ENCODE measurements at regions not wholly inside any gene's neighbourhood (a gene's known extent, or its start where the extent isn't known, plus 50 kb on each side); places are given as distances from the start of the nearest gene placed in this dataset.
A peak's percentile ranks its signal among the peaks of the same experiment; 100 is the strongest.

DNA sequence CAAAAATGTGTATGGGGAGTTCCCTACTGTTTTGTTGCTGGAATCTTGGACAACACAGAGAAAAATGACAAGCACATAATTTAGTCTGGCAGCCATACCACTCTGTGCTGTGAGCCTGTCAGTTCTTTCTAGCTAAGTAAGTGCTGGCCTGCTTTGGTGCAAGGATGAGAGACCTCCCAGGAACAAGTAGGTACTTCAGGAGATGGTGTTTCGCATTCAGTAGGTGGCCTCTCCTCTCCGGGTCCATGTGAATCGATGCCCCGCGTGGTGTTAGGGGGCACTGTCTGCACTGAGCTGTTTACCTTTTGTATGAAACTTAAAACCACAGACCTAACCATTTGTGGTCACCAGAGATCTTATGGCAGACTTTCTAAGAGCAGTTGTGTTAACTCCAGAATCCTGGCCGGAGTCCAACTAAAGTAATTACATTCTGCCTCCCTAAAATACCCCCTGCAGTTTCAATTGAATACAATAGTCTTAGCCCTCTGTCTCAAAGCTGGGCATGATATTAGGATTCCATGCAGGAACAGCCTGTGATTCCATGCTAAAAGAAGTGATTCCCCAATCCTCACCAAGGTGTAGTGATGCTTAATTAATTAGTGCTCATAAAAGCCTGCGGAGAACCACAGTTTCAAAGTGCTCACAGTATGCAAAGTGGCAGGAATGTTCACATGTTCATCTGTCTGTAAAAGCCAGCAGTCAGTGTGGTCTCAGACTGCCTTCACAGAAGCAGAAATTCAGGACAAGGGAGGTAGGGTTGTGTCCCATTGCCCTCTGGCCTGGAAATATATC, 64.2 kb downstream of the LLPH start (continued):
- TF ChIP-seq, protein P1, sequence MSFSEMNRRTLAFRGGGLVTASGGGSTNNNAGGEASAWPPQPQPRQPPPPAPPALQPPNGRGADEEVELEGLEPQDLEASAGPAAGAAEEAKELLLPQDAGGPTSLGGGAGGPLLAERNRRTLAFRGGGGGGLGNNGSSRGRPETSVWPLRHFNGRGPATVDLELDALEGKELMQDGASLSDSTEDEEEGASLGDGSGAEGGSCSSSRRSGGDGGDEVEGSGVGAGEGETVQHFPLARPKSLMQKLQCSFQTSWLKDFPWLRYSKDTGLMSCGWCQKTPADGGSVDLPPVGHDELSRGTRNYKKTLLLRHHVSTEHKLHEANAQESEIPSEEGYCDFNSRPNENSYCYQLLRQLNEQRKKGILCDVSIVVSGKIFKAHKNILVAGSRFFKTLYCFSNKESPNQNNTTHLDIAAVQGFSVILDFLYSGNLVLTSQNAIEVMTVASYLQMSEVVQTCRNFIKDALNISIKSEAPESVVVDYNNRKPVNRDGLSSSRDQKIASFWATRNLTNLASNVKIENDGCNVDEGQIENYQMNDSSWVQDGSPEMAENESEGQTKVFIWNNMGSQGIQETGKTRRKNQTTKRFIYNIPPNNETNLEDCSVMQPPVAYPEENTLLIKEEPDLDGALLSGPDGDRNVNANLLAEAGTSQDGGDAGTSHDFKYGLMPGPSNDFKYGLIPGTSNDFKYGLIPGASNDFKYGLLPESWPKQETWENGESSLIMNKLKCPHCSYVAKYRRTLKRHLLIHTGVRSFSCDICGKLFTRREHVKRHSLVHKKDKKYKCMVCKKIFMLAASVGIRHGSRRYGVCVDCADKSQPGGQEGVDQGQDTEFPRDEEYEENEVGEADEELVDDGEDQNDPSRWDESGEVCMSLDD (tag by site-specific recombination; IDR thresholded peaks at IDR 0.05), result no peak
- peak; percentile 86; the same call in 1 of the 2 replicates for TF ChIP-seq CTCF (tag by site-specific recombination; IDR thresholded peaks at IDR 0.05)
- TF ChIP-seq ZNF211 (tag by site-specific recombination; IDR thresholded peaks at IDR 0.05; ENCODE audit: low read depth), result no peak
- TF ChIP-seq GLI2 (tag by site-specific recombination; IDR thresholded peaks at IDR 0.05; ENCODE audit: borderline replicate concordance, low read depth), result 0 out of 2 replicates have a peak, but pooled peaks have one; percentile 4
- no peak for TF ChIP-seq ZNF571 (tag by site-specific recombination; IDR thresholded peaks at IDR 0.05)
- TF ChIP-seq PRDM10 (tag by site-specific recombination; IDR thresholded peaks at IDR 0.05), result peak; percentile 93
- peak; percentile 80 for TF ChIP-seq ZNF341 (tag by site-specific recombination; IDR thresholded peaks at IDR 0.05; ENCODE audit: low read depth)
- no peak for TF ChIP-seq ZNF837 (tag by site-specific recombination; IDR thresholded peaks at IDR 0.05)
- no peak for TF ChIP-seq ZNF777 (tag by site-specific recombination; IDR thresholded peaks at IDR 0.05; ENCODE audit: borderline replicate concordance)
- TF ChIP-seq, protein P2, sequence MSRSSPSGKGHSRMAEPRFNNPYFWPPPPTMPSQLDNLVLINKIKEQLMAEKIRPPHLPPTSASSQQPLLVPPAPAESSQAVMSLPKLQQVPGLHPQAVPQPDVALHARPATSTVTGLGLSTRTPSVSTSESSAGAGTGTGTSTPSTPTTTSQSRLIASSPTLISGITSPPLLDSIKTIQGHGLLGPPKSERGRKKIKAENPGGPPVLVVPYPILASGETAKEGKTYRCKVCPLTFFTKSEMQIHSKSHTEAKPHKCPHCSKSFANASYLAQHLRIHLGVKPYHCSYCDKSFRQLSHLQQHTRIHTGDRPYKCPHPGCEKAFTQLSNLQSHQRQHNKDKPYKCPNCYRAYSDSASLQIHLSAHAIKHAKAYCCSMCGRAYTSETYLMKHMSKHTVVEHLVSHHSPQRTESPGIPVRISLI (tag by site-specific recombination; IDR thresholded peaks at IDR 0.05), result no peak
- no peak for TF ChIP-seq ZNF626 (tag by site-specific recombination; IDR thresholded peaks at IDR 0.05)
- no peak for TF ChIP-seq ZNF239 (tag by site-specific recombination; IDR thresholded peaks at IDR 0.05)
- no peak for TF ChIP-seq ZFP37 (tag by site-specific recombination; IDR thresholded peaks at IDR 0.05)
- TF ChIP-seq MZF1 (tag by site-specific recombination; IDR thresholded peaks at IDR 0.05; ENCODE audit: borderline replicate concordance), result peak; percentile 84
- TF ChIP-seq, protein P3, sequence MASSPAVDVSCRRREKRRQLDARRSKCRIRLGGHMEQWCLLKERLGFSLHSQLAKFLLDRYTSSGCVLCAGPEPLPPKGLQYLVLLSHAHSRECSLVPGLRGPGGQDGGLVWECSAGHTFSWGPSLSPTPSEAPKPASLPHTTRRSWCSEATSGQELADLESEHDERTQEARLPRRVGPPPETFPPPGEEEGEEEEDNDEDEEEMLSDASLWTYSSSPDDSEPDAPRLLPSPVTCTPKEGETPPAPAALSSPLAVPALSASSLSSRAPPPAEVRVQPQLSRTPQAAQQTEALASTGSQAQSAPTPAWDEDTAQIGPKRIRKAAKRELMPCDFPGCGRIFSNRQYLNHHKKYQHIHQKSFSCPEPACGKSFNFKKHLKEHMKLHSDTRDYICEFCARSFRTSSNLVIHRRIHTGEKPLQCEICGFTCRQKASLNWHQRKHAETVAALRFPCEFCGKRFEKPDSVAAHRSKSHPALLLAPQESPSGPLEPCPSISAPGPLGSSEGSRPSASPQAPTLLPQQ (tag by site-specific recombination; IDR thresholded peaks at IDR 0.05), result peak; percentile 72
- TF ChIP-seq PRDM2 (tag by site-specific recombination; IDR thresholded peaks at IDR 0.05; ENCODE audit: borderline replicate concordance), result no peak
- TF ChIP-seq HOXD13 (CRISPR knock-in tag; IDR thresholded peaks at IDR 0.05; ENCODE audit: borderline replicate concordance), result no peak; the same call in 1 of the 2 replicates
- TF ChIP-seq SALL2 (tag by site-specific recombination; IDR thresholded peaks at IDR 0.05; ENCODE audit: borderline replicate concordance), result no peak
- TF ChIP-seq ZNF248 (tag by site-specific recombination; IDR thresholded peaks at IDR 0.05), result no peak
- no peak for TF ChIP-seq SP2 (tag by site-specific recombination; IDR thresholded peaks at IDR 0.05)
- TF ChIP-seq ZNF10 (tag by site-specific recombination; IDR thresholded peaks at IDR 0.05), result no peak
